Endothelial cell of umbilical vein (primary cell): ENCODE measurements at regions not wholly inside any gene's neighbourhood (a gene's known extent, or its start where the extent isn't known, plus 50 kb on each side); places are given as distances from the start of the nearest gene placed in this dataset.

Experiments used
- BruUV-seq: library from RNA; stranded (reverse); fragments of 400-500 nt; replicated peaks from 2 replicates; lab custom pipeline; 2021; lab: Mats Ljungman, UMichigan
- CTCF ChIA-PET: fragments of 300-600, 350-600 bp; sonication (Branson Sonifier 250); formaldehyde crosslinking; loops from one replicate; lab custom pipeline; 2021; ENCODE audit warnings: antibody characterized with exemption, inconsistent platforms; lab: Charles Lee
- POLR2A ChIA-PET: fragments of 300-600, 350-600 bp; sonication (Branson Sonifier 250); formaldehyde crosslinking; loops from one replicate; lab custom pipeline; 2021; ENCODE audit warnings: antibody characterized with exemption, inconsistent platforms; lab: Charles Lee
- DNase-seq: peaks from one replicate; pipeline ENCODE4 v3.0.0-alpha.2; 2011; ENCODE audit warnings: low read depth, low spot score
- FAIRE-seq: peaks from 2 replicates; lab custom pipeline; 2011; peaks lifted over from hg19 to GRCh38; lab: Jason Lieb, UNC
- H2AFZ ChIP-seq: 2 replicates; pipeline ENCODE4 v1.6.0; 2012; ENCODE audit warnings: low read depth, low read length, control low read depth, inconsistent platforms
- H3K27ac ChIP-seq: 2 replicates; pipeline ENCODE4 v1.5.1; 2011; ENCODE audit warnings: low read depth, mild to moderate bottlenecking, control low read depth, low read length, moderate library complexity; ENCODE audit not compliant: insufficient read depth
- H3K27me3 ChIP-seq, 2 experiments: 2 replicates each; pipeline versions ENCODE4 v1.6.0 to v1.6.1; 2011; ENCODE audit warnings: low read length in 2 of 2, mixed read lengths in 1 of 2; ENCODE audit not compliant: control insufficient read depth in 2 of 2, insufficient read depth in 2 of 2
- H3K36me3 ChIP-seq, 2 experiments: 2 replicates in 1 of 2; 3 replicates in 1 of 2; pipeline ENCODE4 v1.5.1; 2011; ENCODE audit warnings: low read length in 2 of 2, mild to moderate bottlenecking in 1 of 2, moderate library complexity in 1 of 2; ENCODE audit not compliant: control insufficient read depth in 2 of 2, insufficient read depth in 2 of 2; ENCODE audit errors: extremely low read depth in 1 of 2
- H3K4me1 ChIP-seq: 3 replicates; pipeline ENCODE4 v1.5.1; 2011; ENCODE audit warnings: mild to moderate bottlenecking, low read length; ENCODE audit not compliant: control insufficient read depth, insufficient read depth; ENCODE audit errors: extremely low read depth
- H3K4me2 ChIP-seq: 2 replicates; pipeline ENCODE4 v1.6.1; 2011; ENCODE audit warnings: low read length, control low read depth, mixed read lengths; ENCODE audit not compliant: insufficient read depth
- H3K4me3 ChIP-seq, 3 experiments: fragments of 200-600 bp in 1 of 3; sonication (generic), shearing (Covaris generic) in 1 of 3; replicated peaks in 1 of 3; 2 replicates each; pipeline ENCODE4 v1.5.1; 2011 to 2016; ENCODE audit warnings: control low read depth in 3 of 3, low read length in 3 of 3, mild to moderate bottlenecking in 2 of 3, inconsistent platforms in 1 of 3, low read depth in 1 of 3, moderate library complexity in 1 of 3; ENCODE audit not compliant: insufficient read depth in 1 of 3
- H3K79me2 ChIP-seq: 2 replicates; pipeline ENCODE4 v1.6.0; 2012; ENCODE audit warnings: low read length, inconsistent platforms; ENCODE audit not compliant: control insufficient read depth, insufficient read depth
- H3K9ac ChIP-seq: replicated peaks from 2 replicates; pipeline ENCODE3; 2011; ENCODE audit warnings: low read length, control low read depth; ENCODE audit not compliant: insufficient read depth; ENCODE audit errors: extremely low read depth
- H3K9me1 ChIP-seq: replicated peaks from 3 replicates; pipeline ENCODE4 v1.6.0; 2011; ENCODE audit warnings: mild to moderate bottlenecking, low read length; ENCODE audit not compliant: control insufficient read depth, insufficient read depth; ENCODE audit errors: extremely low read depth
- H3K9me3 ChIP-seq: replicated peaks from 2 replicates; pipeline ENCODE4 v1.5.1; 2012; ENCODE audit warnings: low read length, inconsistent platforms; ENCODE audit not compliant: control insufficient read depth, insufficient read depth
- H4K20me1 ChIP-seq: replicated peaks from 2 replicates; pipeline ENCODE3; 2011; ENCODE audit warnings: mild to moderate bottlenecking, low read length; ENCODE audit not compliant: control insufficient read depth, insufficient read depth; ENCODE audit errors: extremely low read depth
- CTCF ChIP-seq, 2 donors: IDR thresholded peaks; 1 replicate in 1 of 2; 2 replicates in 1 of 2; pipeline ENCODE4 v1.5.1; 2011; ENCODE audit warnings: low read length in 2 of 2, mild to moderate bottlenecking in 2 of 2, moderate library complexity in 2 of 2, control low read depth in 1 of 2, inconsistent platforms in 1 of 2, low read depth in 1 of 2; ENCODE audit not compliant: insufficient read depth in 1 of 2; ENCODE audit errors: extremely low read depth in 1 of 2
- EZH2 ChIP-seq: IDR thresholded peaks from 2 replicates; pipeline ENCODE4 v1.6.1; 2012; ENCODE audit warnings: borderline replicate concordance, low read depth, mild to moderate bottlenecking, moderate library complexity, low read length, inconsistent platforms; ENCODE audit not compliant: severe bottlenecking
- FOS ChIP-seq: IDR thresholded peaks from 2 replicates; pipeline ENCODE4 v1.6.1; 2011; ENCODE audit warnings: mild to moderate bottlenecking, low read length, moderate library complexity, borderline replicate concordance; ENCODE audit not compliant: insufficient read depth
- GATA2 ChIP-seq: IDR thresholded peaks from 2 replicates; pipeline ENCODE4 v1.7.0; 2011; ENCODE audit warnings: low read depth, mild to moderate bottlenecking, moderate library complexity, mixed read lengths, low read length; ENCODE audit not compliant: insufficient read length, insufficient read depth
- JUN ChIP-seq: IDR thresholded peaks from 2 replicates; pipeline ENCODE4 v1.6.1; 2011; ENCODE audit warnings: borderline replicate concordance, low read depth; ENCODE audit not compliant: insufficient read length, insufficient read depth
- MAX ChIP-seq: IDR thresholded peaks from 2 replicates; pipeline ENCODE4 v1.6.1; 2011; ENCODE audit not compliant: insufficient read depth, insufficient read length
- MYC ChIP-seq: IDR thresholded peaks from one replicate; pipeline ENCODE4 v1.6.1; 2011; ENCODE audit warnings: mild to moderate bottlenecking, low read depth, low read length
- POLR2A ChIP-seq: IDR thresholded peaks from 2 replicates; pipeline ENCODE4 v1.6.1; 2012; ENCODE audit warnings: low read depth, mild to moderate bottlenecking, control low read depth, low read length
- POLR2AphosphoS5 ChIP-seq: IDR thresholded peaks from 2 replicates; pipeline ENCODE4 v1.6.1; 2012; ENCODE audit warnings: low read depth, mild to moderate bottlenecking, control low read depth, low read length, moderate library complexity; ENCODE audit not compliant: insufficient read depth
- dilution Hi-C: fragments of 300-500 bp; cut with MboI; formaldehyde crosslinking; loops from one replicate; pipeline ENCODE4 v1.15.0; 2019; ENCODE audit warnings: low sequenced_read_pairs; ENCODE audit not compliant: extremely low pct_ligation_motif_present
- intact Hi-C: fragments of 100-400 bp; cut with micrococcal nuclease; formaldehyde crosslinking; loops from one replicate; pipeline ENCODE4 v1.10.0; 2022

GRCh38 chr2:146982393-146982846 is 862.4 kb upstream of the ACVR2A start:
- no TSS peak for BruUV-seq
- H3K9me1 ChIP-seq: no peaks in the 10 kb centered on the region
- DNase-seq (no peak), FAIRE-seq (no peak)
- no peak overlapping the region for H2AFZ ChIP-seq
- H3K79me2 ChIP-seq: no peaks in the 10 kb centered on the region
- no peak overlapping the region for H3K9ac ChIP-seq
- H3K4me3 ChIP-seq: no peak overlapping the region
- CTCF ChIA-PET: no interaction called here
- H3K4me1 ChIP-seq: peaks cover 6% of the 10 kb centered on the region
- H3K36me3 ChIP-seq: no peaks in the 10 kb centered on the region
- dilution Hi-C loops: no loop called here
- intact Hi-C loops: no loop called here
- no peaks in the 10 kb centered on the region for H3K9me3 ChIP-seq
- TF ChIP-seq FOS: no peak
- no peak for TF ChIP-seq EZH2
- no peak for TF ChIP-seq MAX
- TF ChIP-seq POLR2A: no peak
- TF ChIP-seq MYC: no peak
- TF ChIP-seq JUN: no peak
- no peak for TF ChIP-seq CTCF (IDR thresholded peaks at IDR 0.05; ENCODE audit: extremely low read depth in 1 of 2, insufficient read depth in 1 of 2, low read depth in 1 of 2, low read length in 2 of 2)
- TF ChIP-seq GATA2: no peak
- no peak for TF ChIP-seq POLR2AphosphoS5
- no peak overlapping the region for H3K4me2 ChIP-seq
- H3K27me3 ChIP-seq: no peaks in the 10 kb centered on the region
- POLR2A ChIA-PET: no interaction called here
- no peaks in the 10 kb centered on the region for H4K20me1 ChIP-seq
- H3K27ac ChIP-seq: no peak overlapping the region
